ENCODE measurements at regions not wholly inside any gene's neighbourhood (a gene's known extent, or its start where the extent isn't known, plus 50 kb on each side); places are given as distances from the start of the nearest gene placed in this dataset.
"Not testable (repeated sequence)": the region's sequence is repeated elsewhere in the genome, so short reads cannot be mapped to it uniquely, and the experiment has no call there.

DNA sequence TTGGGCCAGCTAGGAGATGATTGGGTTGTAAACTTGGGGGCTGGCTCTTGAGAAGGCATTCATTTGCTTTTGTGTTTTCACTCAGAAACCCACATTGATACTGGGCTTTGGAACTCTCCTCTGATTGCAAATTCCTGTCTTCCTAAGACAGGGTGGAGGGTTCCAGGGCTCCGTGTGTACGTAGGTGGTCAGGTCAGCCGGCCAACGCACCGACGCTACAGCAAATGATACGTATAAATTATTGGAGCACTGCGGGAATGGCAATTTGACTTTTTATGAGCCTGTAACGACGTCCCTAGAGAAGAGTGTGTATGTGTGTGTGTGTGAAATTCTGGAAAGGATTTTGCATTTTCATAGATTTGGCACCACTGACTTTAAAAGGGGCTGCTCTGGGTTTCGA is 236.9 kb downstream of the SHOX start:
- Mint-ChIP-seq H3K36me3 (ENCODE audit: low read depth) (no peaks in the 10 kb centered on the region), H3K27me3 (no peaks in the 10 kb centered on the region), H3K4me3 (no peak overlapping the region), H3K9me3 (no peaks in the 10 kb centered on the region), H3K4me1 (no peaks in the 10 kb centered on the region), H3K27ac (no peak overlapping the region)
- no peak for ATAC-seq (replicated peaks)

DNA sequence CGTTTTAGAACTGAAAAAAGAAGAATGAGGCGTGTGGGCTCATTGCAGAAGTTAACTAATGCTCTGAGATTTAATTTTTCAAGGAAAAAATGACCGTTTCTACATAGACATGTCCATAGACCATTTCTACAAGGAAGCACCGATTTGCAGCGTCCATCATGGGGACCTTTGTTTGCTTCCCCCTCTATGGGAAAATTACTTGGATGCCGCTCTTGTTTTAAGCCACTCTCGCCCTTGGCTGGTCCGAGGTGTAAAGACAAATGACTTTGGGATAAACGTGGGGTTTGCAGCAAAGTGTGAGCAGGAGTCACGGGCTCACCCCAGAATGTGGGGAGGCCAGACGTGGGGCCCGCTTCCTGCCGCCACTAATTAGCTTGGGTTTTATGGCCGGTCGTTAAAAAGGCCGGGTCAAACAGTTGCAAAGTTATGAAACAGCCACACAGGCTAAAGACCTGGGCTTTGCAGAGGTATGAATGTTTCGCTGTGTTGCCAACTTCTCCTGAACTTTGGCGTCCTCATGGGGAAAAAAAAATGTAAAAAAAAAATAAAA is 235.9 kb downstream of the SHOX start:
- Mint-ChIP-seq H3K36me3 (ENCODE audit: low read depth) (no peaks in the 10 kb centered on the region), H3K4me1 (no peaks in the 10 kb centered on the region), H3K27me3 (no peaks in the 10 kb centered on the region), H3K9me3 (no peaks in the 10 kb centered on the region), H3K4me3 (no peak overlapping the region), H3K27ac (no peak overlapping the region)
- no peak for ATAC-seq (replicated peaks)

DNA sequence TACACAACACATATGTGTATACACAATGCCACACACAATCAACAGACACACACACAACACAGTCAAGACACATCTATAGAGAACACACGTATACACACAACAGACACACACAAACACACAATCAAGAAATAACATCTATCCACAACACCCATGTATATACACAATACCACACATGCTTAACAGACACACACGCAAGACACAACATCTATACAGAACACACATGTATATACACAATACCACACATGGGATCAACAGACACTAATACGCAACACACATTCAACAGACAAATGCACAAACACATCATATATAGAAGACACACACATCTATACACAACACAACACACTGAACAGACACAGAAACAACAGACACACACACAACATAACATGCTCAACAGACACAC is 234.8 kb downstream of the SHOX start:
- no peak for ATAC-seq (replicated peaks)
- H3K27ac Mint-ChIP-seq, result no peak overlapping the region
- no peaks in the 10 kb centered on the region for H3K9me3 Mint-ChIP-seq
- H3K36me3 Mint-ChIP-seq (ENCODE audit: low read depth), result no peaks in the 10 kb centered on the region
- no peaks in the 10 kb centered on the region for H3K27me3 Mint-ChIP-seq
- no peak overlapping the region for H3K4me3 Mint-ChIP-seq
- H3K4me1 Mint-ChIP-seq, result no peaks in the 10 kb centered on the region

DNA sequence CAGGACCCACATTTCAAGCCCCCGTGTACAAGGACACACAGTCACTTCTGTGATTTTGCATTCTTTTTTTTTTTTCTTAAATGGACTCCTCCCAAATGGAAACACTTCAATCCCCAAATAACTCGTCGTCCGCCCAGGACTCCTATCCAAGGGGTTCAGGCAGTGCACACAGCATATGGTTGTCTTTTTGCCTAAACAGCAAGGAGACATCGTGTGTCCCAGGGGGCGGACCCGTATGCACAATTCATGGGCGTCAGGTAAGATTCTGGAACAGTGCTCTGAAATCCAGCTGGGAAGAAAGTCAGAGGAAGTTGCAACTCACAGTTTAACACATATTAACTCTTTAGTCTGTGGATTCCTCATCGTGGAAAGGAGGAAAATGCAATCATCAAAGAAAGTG is 231.3 kb downstream of the SHOX start:
- H3K27me3 Mint-ChIP-seq, result no peaks in the 10 kb centered on the region
- no peak overlapping the region for H3K27ac Mint-ChIP-seq
- ATAC-seq (replicated peaks), result no peak
- no peak overlapping the region for H3K4me3 Mint-ChIP-seq
- H3K9me3 Mint-ChIP-seq, result peaks cover 9% of the 10 kb centered on the region
- no peaks in the 10 kb centered on the region for H3K36me3 Mint-ChIP-seq (ENCODE audit: low read depth)
- H3K4me1 Mint-ChIP-seq, result no peaks in the 10 kb centered on the region

DNA sequence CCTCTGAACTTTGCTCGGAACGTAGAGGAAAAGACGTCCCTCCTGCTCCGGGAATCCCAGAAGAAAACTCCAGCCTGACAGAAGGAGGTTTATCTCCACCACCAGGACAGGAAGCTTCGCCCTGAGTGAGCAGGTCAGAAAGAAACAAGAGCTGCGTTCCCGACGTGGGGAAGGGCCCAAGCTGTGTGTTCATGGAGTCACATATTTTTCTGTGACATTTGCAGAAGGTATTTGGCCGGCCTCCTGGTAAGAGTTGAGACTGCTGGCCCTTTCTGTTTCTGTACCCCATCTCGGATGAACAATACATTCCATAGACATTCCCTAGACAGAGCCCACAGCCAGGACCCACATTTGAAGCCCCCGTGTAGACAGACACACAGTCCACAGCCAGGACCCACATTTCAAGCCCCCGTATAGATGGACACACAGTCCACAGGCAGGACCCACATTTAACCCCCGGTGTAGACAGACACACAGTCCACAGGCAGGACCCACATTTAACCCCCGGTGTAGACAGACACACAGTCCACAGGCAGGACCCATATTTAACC is 230.8 kb downstream of the SHOX start:
- Mint-ChIP-seq H3K4me1 (no peaks in the 10 kb centered on the region), H3K27me3 (no peaks in the 10 kb centered on the region), H3K4me3 (no peak overlapping the region), H3K27ac (no peak overlapping the region), H3K9me3 (peaks cover 9% of the 10 kb centered on the region), H3K36me3 (ENCODE audit: low read depth) (no peaks in the 10 kb centered on the region)
- no peak for ATAC-seq (replicated peaks)

DNA sequence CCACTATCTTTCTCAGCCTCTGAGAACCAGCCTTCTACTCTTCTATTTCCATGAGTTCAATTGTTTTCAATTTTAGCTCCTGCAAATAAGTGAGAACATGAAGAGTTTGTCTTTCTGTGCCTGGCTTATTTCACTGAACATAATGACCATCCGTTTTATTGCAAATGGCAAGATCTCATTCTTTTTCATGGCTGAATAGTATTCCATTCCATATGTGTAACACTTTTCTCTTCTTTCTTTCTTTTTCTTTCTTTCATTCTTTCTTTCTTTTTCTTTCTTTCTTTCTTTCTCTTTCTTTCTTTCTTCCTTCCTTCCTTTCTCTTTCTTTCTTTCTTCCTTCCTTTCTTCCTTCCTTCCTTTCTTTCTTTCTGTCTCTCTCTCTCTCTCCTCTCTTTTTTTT is 228.7 kb downstream of the SHOX start:
- H3K27ac Mint-ChIP-seq, result no peak overlapping the region
- no peak overlapping the region for H3K4me3 Mint-ChIP-seq
- no peaks in the 10 kb centered on the region for H3K36me3 Mint-ChIP-seq (ENCODE audit: low read depth)
- no peak for ATAC-seq (replicated peaks)
- peaks cover 9% of the 10 kb centered on the region for H3K9me3 Mint-ChIP-seq
- no peaks in the 10 kb centered on the region for H3K27me3 Mint-ChIP-seq
- no peaks in the 10 kb centered on the region for H3K4me1 Mint-ChIP-seq

DNA sequence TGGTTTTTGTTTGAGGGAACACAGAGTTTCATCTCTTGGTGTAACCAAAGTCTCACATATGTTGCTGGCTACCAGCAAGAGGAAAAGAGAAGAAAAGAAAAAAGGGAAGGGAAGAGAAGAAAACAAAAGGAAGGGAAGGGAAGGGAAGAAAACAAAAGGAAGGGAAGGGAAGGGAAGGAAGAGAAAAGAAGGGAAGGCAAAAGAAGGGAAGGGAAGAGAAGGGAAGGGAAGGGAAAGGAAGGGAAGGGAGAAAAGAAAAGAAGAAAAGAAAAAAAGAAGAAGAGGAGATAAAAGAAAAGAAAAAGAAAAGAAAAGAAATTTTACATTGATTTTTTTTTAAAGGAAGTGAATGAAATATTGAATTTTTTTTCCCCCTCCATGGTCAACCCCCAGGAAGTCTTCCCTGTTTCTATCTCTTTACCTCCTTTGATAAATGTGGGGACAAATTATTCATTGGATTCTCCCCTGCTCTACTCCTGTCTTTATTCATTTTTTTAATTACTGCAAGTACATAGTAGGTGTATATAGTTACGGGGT is 228.0 kb downstream of the SHOX start:
- no peaks in the 10 kb centered on the region for H3K27me3 Mint-ChIP-seq
- H3K36me3 Mint-ChIP-seq (ENCODE audit: low read depth), result no peaks in the 10 kb centered on the region
- H3K27ac Mint-ChIP-seq, result no peak overlapping the region
- no peak overlapping the region for H3K4me3 Mint-ChIP-seq
- ATAC-seq (replicated peaks), result no peak
- peaks cover 9% of the 10 kb centered on the region for H3K9me3 Mint-ChIP-seq
- H3K4me1 Mint-ChIP-seq, result no peaks in the 10 kb centered on the region

DNA sequence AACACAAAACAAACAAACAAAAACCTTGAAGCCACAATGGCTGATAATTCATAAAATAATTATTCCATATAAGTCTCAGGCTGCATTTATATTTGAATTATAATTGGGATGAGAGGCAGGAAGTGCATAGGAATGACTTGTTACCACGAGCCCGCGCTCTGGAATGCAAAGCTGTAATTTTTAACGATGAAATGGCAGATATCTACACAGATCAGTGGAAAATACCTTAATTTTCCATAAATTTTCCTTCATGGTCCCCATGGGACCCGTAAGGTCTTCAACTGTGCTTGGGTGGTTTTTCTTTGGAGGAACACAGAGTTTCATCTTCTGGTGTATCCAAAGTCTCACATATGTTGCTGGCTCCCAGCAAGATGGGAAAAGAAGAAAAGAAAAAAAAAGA is 226.8 kb downstream of the SHOX start:
- ATAC-seq (replicated peaks), result no peak
- Mint-ChIP-seq H3K4me3 (no peak overlapping the region), H3K9me3 (peaks cover 9% of the 10 kb centered on the region), H3K4me1 (no peaks in the 10 kb centered on the region), H3K36me3 (ENCODE audit: low read depth) (no peaks in the 10 kb centered on the region), H3K27ac (no peak overlapping the region), H3K27me3 (no peaks in the 10 kb centered on the region)

DNA sequence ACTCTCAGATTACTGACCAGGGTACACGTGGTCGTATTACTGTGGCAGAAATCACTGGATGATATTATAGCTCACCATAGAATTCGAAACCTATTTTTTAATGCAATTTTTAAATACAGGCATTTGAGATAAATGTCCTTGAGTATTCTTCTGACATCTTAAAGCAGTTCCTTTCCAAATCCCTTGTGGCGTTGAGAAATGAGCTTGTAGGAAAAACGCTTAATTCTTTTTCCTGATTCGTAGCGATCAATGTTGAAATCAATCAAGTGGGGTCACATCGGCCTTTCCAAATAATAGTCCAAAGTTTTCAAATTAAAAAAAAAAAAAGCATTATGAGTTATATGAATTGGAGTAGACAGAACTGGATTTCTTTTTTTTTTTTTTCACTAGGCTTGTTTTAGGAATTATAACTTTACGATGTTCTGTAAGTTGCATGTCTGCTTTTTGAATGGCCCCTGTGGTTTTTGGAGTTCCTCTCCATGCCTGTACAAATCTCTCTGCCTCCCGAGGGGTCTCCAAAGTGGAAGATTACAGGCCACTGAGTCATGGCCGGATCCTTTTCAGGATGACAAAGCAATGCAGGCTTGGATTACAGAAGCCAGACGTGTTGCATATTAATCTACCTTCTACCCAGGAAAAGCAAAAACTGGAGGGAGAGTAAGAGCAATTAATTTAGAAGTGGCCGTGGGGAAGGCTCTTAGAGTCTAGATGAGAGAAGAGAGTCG is 226.1 kb downstream of the SHOX start:
- Mint-ChIP-seq H3K4me1 (no peaks in the 10 kb centered on the region), H3K27ac (no peak overlapping the region), H3K27me3 (no peaks in the 10 kb centered on the region), H3K9me3 (peaks cover 9% of the 10 kb centered on the region), H3K4me3 (no peak overlapping the region), H3K36me3 (ENCODE audit: low read depth) (no peaks in the 10 kb centered on the region)
- ATAC-seq (replicated peaks), result no peak

DNA sequence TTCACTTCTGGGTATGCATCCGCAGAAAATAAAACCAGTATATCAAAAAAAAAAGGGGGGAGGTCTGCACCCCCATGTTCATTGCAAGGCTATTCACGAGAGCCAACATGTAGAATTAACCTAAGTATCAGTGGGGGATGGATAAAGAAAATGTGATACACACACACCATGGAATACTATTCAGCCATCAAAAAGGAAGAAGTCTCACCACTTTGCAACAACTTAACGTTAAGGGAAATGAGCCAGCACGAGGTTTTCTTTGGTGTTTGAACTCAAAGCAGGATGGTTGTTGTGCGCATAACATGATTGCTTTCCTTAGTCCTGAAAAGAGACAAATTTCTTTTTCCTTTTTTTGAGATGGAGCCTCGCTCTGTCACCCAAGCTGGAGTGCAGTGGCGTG is 222.7 kb downstream of the SHOX start:
- Mint-ChIP-seq H3K27me3 (peaks cover 4% of the 10 kb centered on the region), H3K4me1 (no peaks in the 10 kb centered on the region), H3K27ac (no peak overlapping the region), H3K9me3 (peaks cover 4% of the 10 kb centered on the region), H3K36me3 (ENCODE audit: low read depth) (no peaks in the 10 kb centered on the region), H3K4me3 (no peak overlapping the region)
- no peak for ATAC-seq (replicated peaks)

DNA sequence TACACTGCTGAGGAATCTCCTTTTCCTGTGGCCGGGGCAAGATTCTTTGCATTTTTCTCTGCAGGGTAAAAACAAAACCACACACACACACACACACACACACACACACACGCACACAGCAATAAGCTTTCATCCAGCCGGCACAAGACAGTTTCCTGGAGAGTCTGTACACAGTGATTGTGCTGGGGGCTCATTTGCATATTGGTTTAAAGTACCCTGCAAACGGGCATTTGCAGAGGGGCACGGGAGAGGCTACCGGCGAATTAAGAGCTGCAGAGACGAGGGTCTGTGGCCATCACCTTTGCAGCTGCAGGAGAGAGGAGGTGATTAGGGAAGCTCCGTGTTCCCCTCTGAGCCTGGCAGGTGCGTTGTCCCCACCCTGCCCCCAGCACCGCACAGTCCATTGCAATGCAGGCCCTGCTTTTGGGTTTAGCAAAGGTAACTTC is 219.9 kb downstream of the SHOX start:
- Mint-ChIP-seq H3K36me3 (ENCODE audit: low read depth) (no peaks in the 10 kb centered on the region), H3K9me3 (no peaks in the 10 kb centered on the region), H3K27ac (no peak overlapping the region), H3K4me3 (no peak overlapping the region), H3K4me1 (no peaks in the 10 kb centered on the region), H3K27me3 (peaks cover 4% of the 10 kb centered on the region)
- no peak for ATAC-seq (replicated peaks)

DNA sequence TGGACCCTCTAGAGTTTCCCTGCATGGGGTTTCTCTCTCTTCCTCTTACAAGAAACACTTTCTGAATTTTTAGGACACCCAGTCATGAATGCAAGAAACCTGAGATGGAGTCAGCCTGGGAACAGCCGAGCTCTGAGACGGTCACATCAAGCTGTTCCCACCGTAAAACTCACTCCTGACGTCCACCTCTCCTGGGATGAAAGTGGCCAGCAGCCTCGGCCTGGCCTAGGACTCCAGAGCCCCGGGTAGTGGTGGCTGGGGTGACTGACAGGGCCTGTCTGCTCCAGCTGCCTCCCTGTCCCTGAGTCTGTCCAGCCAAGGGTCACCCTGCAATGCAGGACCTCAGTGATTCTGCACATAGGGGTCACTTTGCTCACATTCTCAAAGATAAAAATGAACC is 217.8 kb downstream of the SHOX start:
- no peak for ATAC-seq (replicated peaks)
- H3K27ac Mint-ChIP-seq, result no peak overlapping the region
- no peaks in the 10 kb centered on the region for H3K36me3 Mint-ChIP-seq (ENCODE audit: low read depth)
- H3K4me1 Mint-ChIP-seq, result no peaks in the 10 kb centered on the region
- no peak overlapping the region for H3K4me3 Mint-ChIP-seq
- no peaks in the 10 kb centered on the region for H3K9me3 Mint-ChIP-seq
- peaks cover 4% of the 10 kb centered on the region for H3K27me3 Mint-ChIP-seq

DNA sequence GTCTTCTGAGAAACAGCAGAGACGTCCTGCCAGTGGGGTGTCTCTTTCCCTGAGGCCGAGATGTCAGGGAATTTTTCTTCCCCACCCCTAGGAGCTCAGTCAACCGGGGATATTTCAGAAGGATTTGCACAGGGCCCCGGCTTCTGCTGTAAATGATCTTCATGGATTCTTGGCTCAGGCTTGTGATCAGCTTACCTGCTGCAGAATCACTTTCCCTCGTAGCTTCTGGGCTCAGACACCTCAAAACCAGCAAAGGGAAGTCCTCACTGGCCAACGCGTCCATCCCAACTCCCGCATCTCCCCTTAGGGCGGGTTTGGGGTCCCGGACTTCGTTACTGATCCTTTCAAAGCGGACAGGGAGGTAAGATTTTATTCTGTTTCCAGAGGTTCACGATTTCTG is 212.7 kb downstream of the SHOX start:
- no peaks in the 10 kb centered on the region for H3K36me3 Mint-ChIP-seq (ENCODE audit: low read depth)

DNA sequence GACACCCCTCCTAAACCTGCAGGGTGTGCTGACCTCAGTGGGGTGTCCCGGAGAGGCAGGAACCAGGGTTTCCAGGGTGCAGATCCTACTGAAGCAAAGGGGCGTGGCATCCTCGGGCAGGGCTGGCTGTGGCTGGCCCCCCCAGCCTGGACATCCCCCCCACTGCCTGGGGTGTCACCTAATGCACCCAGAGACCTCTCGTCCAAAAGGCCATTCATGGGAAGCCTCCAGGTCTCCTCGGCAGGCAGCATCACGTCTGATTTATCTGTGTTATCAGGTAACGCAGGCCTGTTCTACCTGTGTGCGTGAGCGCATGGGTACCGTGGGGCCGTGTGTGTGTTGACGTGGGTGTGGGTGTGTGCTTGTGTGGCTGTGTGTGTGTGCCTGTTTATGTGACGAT is 210.0 kb downstream of the SHOX start:
- Mint-ChIP-seq H3K27me3 (no peaks in the 10 kb centered on the region), H3K4me1 (no peaks in the 10 kb centered on the region), H3K4me3 (no peak overlapping the region), H3K27ac (no peak overlapping the region), H3K36me3 (ENCODE audit: low read depth) (no peaks in the 10 kb centered on the region), H3K9me3 (peaks cover 9% of the 10 kb centered on the region)
- no peak for ATAC-seq (replicated peaks)

More for the DNA sequence above, 212.7 kb downstream of the SHOX start:
- no peak overlapping the region for H3K4me3 Mint-ChIP-seq
- ATAC-seq (replicated peaks), result no peak
- H3K4me1 Mint-ChIP-seq, result no peaks in the 10 kb centered on the region
- no peaks in the 10 kb centered on the region for H3K27me3 Mint-ChIP-seq
- H3K27ac Mint-ChIP-seq, result no peak overlapping the region
- no peaks in the 10 kb centered on the region for H3K9me3 Mint-ChIP-seq

DNA sequence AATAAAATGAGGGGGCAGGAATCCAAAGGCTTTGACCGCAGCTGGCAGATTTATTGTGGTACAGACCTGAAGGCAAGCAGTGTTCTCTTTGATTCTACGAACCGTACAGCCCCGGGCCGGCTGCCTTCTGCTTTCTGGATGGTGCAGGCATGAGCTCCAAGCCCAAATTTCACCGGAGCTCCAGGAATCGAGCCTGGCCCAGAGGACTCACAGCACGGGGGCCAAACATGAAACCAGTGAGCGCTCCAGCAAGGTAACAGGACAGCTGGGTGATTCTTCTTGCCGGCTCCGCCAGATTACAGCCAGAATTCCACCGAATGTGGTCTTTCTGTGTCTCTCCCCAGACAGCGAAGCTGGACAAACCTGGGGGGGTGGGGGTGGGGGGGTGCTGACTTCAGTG is 208.1 kb downstream of the SHOX start:
- ATAC-seq (replicated peaks); H3K36me3 Mint-ChIP-seq (ENCODE audit: low read depth); H3K27ac Mint-ChIP-seq; H3K4me1 Mint-ChIP-seq; H3K4me3 Mint-ChIP-seq; H3K27me3 Mint-ChIP-seq; H3K9me3 Mint-ChIP-seq: not testable (repeated sequence)
